ENCODE measurements at regions not wholly inside any gene's neighbourhood (a gene's known extent, or its start where the extent isn't known, plus 50 kb on each side); places are given as distances from the start of the nearest gene placed in this dataset.

- H3K4me1 ChIP-seq (ENCODE audit: control insufficient read depth in 2 of 2, insufficient read depth in 2 of 2, low read length in 2 of 2): no peaks in the 10 kb centered on the region
- H3K9me3 Mint-ChIP-seq: no peaks in the 10 kb centered on the region
- intact Hi-C loops (cut with micrococcal nuclease): no loop called here
- no peak overlapping the region for H3K4me3 Mint-ChIP-seq
- no peak overlapping the region for H3K4me3 ChIP-seq (ENCODE audit: low read length)
- CTCF ChIA-PET: interaction anchor here (0.6 kb wide), 1 partner anchor 231 kb away, joined by 4 read pairs; no protein-coding TSS in a partner anchor
- H3K36me3 ChIP-seq (ENCODE audit: control insufficient read depth in 2 of 3, insufficient read depth in 3 of 3, low read length in 3 of 3): no peaks in the 10 kb centered on the region
- H3K27me3 Mint-ChIP-seq: peaks cover 8 to 33% (median 19%) of the 10 kb centered on the region in 5 donors
- no peaks in the 10 kb centered on the region for H3K36me3 Mint-ChIP-seq
- peaks cover 0 to 2% (median 0%) of the 10 kb centered on the region in 7 donors for H3K4me1 Mint-ChIP-seq
- no peak overlapping the region for H3K27ac ChIP-seq (ENCODE audit: low read depth, low read length)
- POLR2A ChIA-PET: no interaction called here
- no peak for ATAC-seq
- no peaks in the 10 kb centered on the region for H3K27me3 ChIP-seq (ENCODE audit: control insufficient read depth in 2 of 2, insufficient read depth in 2 of 2, low read length in 2 of 2)
- DNase-seq: no peak
- no peak overlapping the region for H3K27ac Mint-ChIP-seq
- no peaks in the 10 kb centered on the region for H3K9me3 ChIP-seq (ENCODE audit: control insufficient read depth in 2 of 3, low read length in 3 of 3)
Observed at GRCh38 chr11:46223252-46223513, 54.3 kb upstream of the CREB3L1 start.

GRCh38 chr11:46222490-46223251, 54.8 kb upstream of the CREB3L1 start:
- H3K9me3 ChIP-seq (ENCODE audit: control insufficient read depth in 2 of 3, low read length in 3 of 3): no peaks in the 10 kb centered on the region
- no peak overlapping the region for H3K27ac Mint-ChIP-seq
- H3K27me3 ChIP-seq (ENCODE audit: control insufficient read depth in 2 of 2, insufficient read depth in 2 of 2, low read length in 2 of 2): no peaks in the 10 kb centered on the region
- no peaks in the 10 kb centered on the region for H3K9me3 Mint-ChIP-seq
- H3K27me3 Mint-ChIP-seq: peaks cover 8 to 32% (median 17%) of the 10 kb centered on the region in 5 donors
- no peak overlapping the region for H3K4me3 Mint-ChIP-seq
- intact Hi-C loops (cut with micrococcal nuclease): no loop called here
- ATAC-seq: no peak
- H3K4me1 ChIP-seq (ENCODE audit: control insufficient read depth in 2 of 2, insufficient read depth in 2 of 2, low read length in 2 of 2): no peaks in the 10 kb centered on the region
- ChIA-PET POLR2A (no interaction called here), CTCF (interaction anchor here (0.6 kb wide), 2 partner anchors 77 to 232 kb away, joined by 3 to 4 read pairs; no protein-coding TSS in a partner anchor)
- no peaks in the 10 kb centered on the region for H3K36me3 Mint-ChIP-seq
- no peak overlapping the region for H3K4me3 ChIP-seq (ENCODE audit: low read length)
- H3K27ac ChIP-seq (ENCODE audit: low read depth, low read length): no peak overlapping the region
- peaks cover 0 to 2% (median 0%) of the 10 kb centered on the region in 7 donors for H3K4me1 Mint-ChIP-seq
- no peaks in the 10 kb centered on the region for H3K36me3 ChIP-seq (ENCODE audit: control insufficient read depth in 2 of 3, insufficient read depth in 3 of 3, low read length in 3 of 3)
- DNase-seq: no peak

GRCh38 chr11:46220313-46220712, 57.1 kb upstream of the CREB3L1 start:
- Mint-ChIP-seq H3K36me3 (peaks cover 0 to 4% (median 0%) of the 10 kb centered on the region in 5 donors), H3K27me3 (peaks cover 6 to 26% (median 19%) of the 10 kb centered on the region in 5 donors), H3K4me3 (no peak overlapping the region), H3K27ac (no peak overlapping the region), H3K4me1 (peaks cover 0 to 7% (median 0%) of the 10 kb centered on the region in 7 donors), H3K9me3 (no peaks in the 10 kb centered on the region)
- H3K27me3 ChIP-seq (ENCODE audit: control insufficient read depth in 2 of 2, insufficient read depth in 2 of 2, low read length in 2 of 2): no peaks in the 10 kb centered on the region
- POLR2A ChIA-PET: no interaction called here
- H3K27ac ChIP-seq (ENCODE audit: low read depth, low read length): no peak overlapping the region
- no peaks in the 10 kb centered on the region for H3K9me3 ChIP-seq (ENCODE audit: control insufficient read depth in 2 of 3, low read length in 3 of 3)
- H3K4me1 ChIP-seq (ENCODE audit: control insufficient read depth in 2 of 2, insufficient read depth in 2 of 2, low read length in 2 of 2): no peaks in the 10 kb centered on the region
- ATAC-seq: no peak
- no peaks in the 10 kb centered on the region for H3K36me3 ChIP-seq (ENCODE audit: control insufficient read depth in 2 of 3, insufficient read depth in 3 of 3, low read length in 3 of 3)
- CTCF ChIA-PET: no interaction called here
- H3K4me3 ChIP-seq (ENCODE audit: low read length): no peak overlapping the region
- no peak for DNase-seq
- intact Hi-C loops (cut with micrococcal nuclease): no loop called here

GRCh38 chr11:46216765-46217089, 60.7 kb upstream of the CREB3L1 start:
- POLR2A ChIA-PET: no interaction called here
- no peak overlapping the region for H3K4me3 ChIP-seq (ENCODE audit: low read length)
- intact Hi-C loops (cut with micrococcal nuclease): no loop called here
- no peaks in the 10 kb centered on the region for H3K9me3 ChIP-seq (ENCODE audit: control insufficient read depth in 2 of 3, low read length in 3 of 3)
- no peaks in the 10 kb centered on the region for H3K9me3 Mint-ChIP-seq
- H3K4me1 Mint-ChIP-seq: peaks cover 0 to 5% (median 0%) of the 10 kb centered on the region in 7 donors
- CTCF ChIA-PET: no interaction called here
- no peak overlapping the region for H3K27ac Mint-ChIP-seq
- H3K4me3 Mint-ChIP-seq: no peak overlapping the region
- H3K36me3 ChIP-seq (ENCODE audit: control insufficient read depth in 2 of 3, insufficient read depth in 3 of 3, low read length in 3 of 3): no peaks in the 10 kb centered on the region
- H3K36me3 Mint-ChIP-seq: peaks cover 0 to 4% (median 0%) of the 10 kb centered on the region in 5 donors
- DNase-seq (no peak), ATAC-seq (no peak)
- peaks cover 0 to 22% (median 13%) of the 10 kb centered on the region in 5 donors for H3K27me3 Mint-ChIP-seq
- H3K4me1 ChIP-seq (ENCODE audit: control insufficient read depth in 2 of 2, insufficient read depth in 2 of 2, low read length in 2 of 2): no peaks in the 10 kb centered on the region
- H3K27ac ChIP-seq (ENCODE audit: low read depth, low read length): no peak overlapping the region
- H3K27me3 ChIP-seq (ENCODE audit: control insufficient read depth in 2 of 2, insufficient read depth in 2 of 2, low read length in 2 of 2): no peaks in the 10 kb centered on the region

DNA sequence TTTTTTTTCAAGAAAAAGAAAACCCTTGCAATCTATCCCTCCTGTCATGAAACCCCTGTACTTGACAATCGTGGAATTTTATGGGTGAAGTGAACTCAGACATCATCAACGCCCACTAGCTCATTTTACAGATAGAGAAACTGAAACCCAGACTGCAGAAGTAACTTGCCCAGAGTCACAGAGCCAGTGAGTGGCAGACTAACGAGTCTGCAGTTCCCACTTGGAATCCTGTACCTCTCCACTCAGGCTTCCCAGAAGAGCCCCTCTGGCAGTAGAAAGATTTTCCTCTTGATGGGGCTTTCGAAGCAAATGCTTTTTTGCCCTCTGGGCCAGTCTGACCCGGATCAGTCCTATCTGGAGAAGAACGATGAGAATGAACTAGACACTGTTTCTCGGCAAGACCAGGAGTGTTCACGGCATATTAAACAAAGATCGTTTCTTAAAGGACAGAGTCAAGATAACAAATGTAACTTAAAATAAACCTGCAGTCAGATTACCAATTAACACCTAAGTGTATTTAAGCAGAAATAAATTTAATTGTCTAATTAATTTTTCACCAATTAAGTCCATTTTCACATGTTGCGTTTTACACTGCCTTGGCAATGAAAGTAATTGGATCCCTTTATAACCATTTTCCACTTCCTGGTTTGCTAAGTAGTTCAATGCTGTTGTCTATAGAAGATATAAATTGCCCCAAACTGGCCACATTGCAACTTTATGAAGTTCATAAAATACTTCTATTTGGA, 61.3 kb upstream of the CREB3L1 start:
- no peaks in the 10 kb centered on the region for H3K9me3 Mint-ChIP-seq
- peaks cover 0 to 22% (median 13%) of the 10 kb centered on the region in 5 donors for H3K27me3 Mint-ChIP-seq
- no peaks in the 10 kb centered on the region for H3K4me1 ChIP-seq (ENCODE audit: control insufficient read depth in 2 of 2, insufficient read depth in 2 of 2, low read length in 2 of 2)
- DNase-seq (no peak), ATAC-seq (no peak)
- no peaks in the 10 kb centered on the region for H3K27me3 ChIP-seq (ENCODE audit: control insufficient read depth in 2 of 2, insufficient read depth in 2 of 2, low read length in 2 of 2)
- intact Hi-C loops (cut with micrococcal nuclease): no loop called here
- H3K36me3 ChIP-seq (ENCODE audit: control insufficient read depth in 2 of 3, insufficient read depth in 3 of 3, low read length in 3 of 3): no peaks in the 10 kb centered on the region
- H3K4me3 Mint-ChIP-seq: no peak overlapping the region
- ChIA-PET POLR2A (no interaction called here), CTCF (no interaction called here)
- H3K27ac ChIP-seq (ENCODE audit: low read depth, low read length): no peak overlapping the region
- no peak overlapping the region for H3K27ac Mint-ChIP-seq
- H3K4me1 Mint-ChIP-seq: peaks cover 0 to 5% (median 0%) of the 10 kb centered on the region in 7 donors
- no peak overlapping the region for H3K4me3 ChIP-seq (ENCODE audit: low read length)
- peaks cover 0 to 4% (median 0%) of the 10 kb centered on the region in 5 donors for H3K36me3 Mint-ChIP-seq
- no peaks in the 10 kb centered on the region for H3K9me3 ChIP-seq (ENCODE audit: control insufficient read depth in 2 of 3, low read length in 3 of 3)

GRCh38 chr11:46215208-46215931, 62.1 kb upstream of the CREB3L1 start:
- Mint-ChIP-seq H3K27ac (no peak overlapping the region), H3K4me1 (peaks cover 0 to 10% (median 0%) of the 10 kb centered on the region in 7 donors), H3K27me3 (peaks cover 0 to 22% (median 13%) of the 10 kb centered on the region in 5 donors), H3K4me3 (no peak overlapping the region), H3K9me3 (no peaks in the 10 kb centered on the region), H3K36me3 (peaks cover 0 to 4% (median 0%) of the 10 kb centered on the region in 5 donors)
- DNase-seq (no peak), ATAC-seq (no peak)
- POLR2A ChIA-PET: no interaction called here
- Histone ChIP-seq H3K36me3 (ENCODE audit: control insufficient read depth in 2 of 3, insufficient read depth in 3 of 3, low read length in 3 of 3) (no peaks in the 10 kb centered on the region), H3K4me3 (ENCODE audit: low read length) (no peak overlapping the region), H3K27me3 (ENCODE audit: control insufficient read depth in 2 of 2, insufficient read depth in 2 of 2, low read length in 2 of 2) (no peaks in the 10 kb centered on the region), H3K9me3 (ENCODE audit: control insufficient read depth in 2 of 3, low read length in 3 of 3) (no peaks in the 10 kb centered on the region), H3K4me1 (ENCODE audit: control insufficient read depth in 2 of 2, insufficient read depth in 2 of 2, low read length in 2 of 2) (no peaks in the 10 kb centered on the region), H3K27ac (ENCODE audit: low read depth, low read length) (no peak overlapping the region)
- CTCF ChIA-PET: no interaction called here
- intact Hi-C loops (cut with micrococcal nuclease): no loop called here

Data from naive thymus-derived CD4-positive, alpha-beta T cell (primary cell).